ENCODE measurements at regions not wholly inside any gene's neighbourhood (a gene's known extent, or its start where the extent isn't known, plus 50 kb on each side); places are given as distances from the start of the nearest gene placed in this dataset.
"Not testable (repeated sequence)": the region's sequence is repeated elsewhere in the genome, so short reads cannot be mapped to it uniquely, and the experiment has no call there.

DNA sequence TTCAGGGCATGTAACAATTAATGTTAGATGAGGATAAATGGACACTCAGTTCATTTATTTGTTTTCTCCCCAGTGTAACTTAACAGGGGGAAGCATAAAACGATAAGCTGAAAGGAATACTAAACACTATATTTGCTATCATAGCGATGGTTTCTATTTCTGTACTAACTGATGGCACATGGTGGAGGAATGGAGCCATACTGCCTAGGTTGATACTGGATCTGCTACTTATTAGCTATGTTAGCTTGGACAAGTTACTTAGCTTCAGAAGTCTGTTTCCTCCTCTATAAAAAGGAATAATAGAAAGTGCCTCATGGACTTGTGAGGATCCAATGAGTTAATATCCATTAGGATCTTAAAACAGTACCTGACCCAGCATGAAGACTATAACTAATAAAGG is 127.5 kb downstream of the NBPF8 start:
- POLR2A ChIA-PET, ATAC-seq: not testable (repeated sequence)

GRCh38 chr1:120542940-120543339 is 128.1 kb downstream of the NBPF8 start:
- FAIRE-seq; H3K79me2 ChIP-seq (ENCODE audit: control insufficient read depth, insufficient read depth, low read length); H3K4me3 ChIP-seq; H3K4me2 ChIP-seq (ENCODE audit: insufficient read depth, low read length); in situ Hi-C loops (cut with MboI); H3K36me3 ChIP-seq (ENCODE audit: control insufficient read depth, insufficient read depth, low read length); CTCF ChIA-PET (ENCODE audit: low intra/inter-chr PET ratio); H3K27me3 ChIP-seq (ENCODE audit: control insufficient read depth in 2 of 2, insufficient read depth in 2 of 2, low read length in 2 of 2); POLR2A ChIA-PET; DNase-seq (ENCODE audit: extremely low read depth in 1 of 4, low spot score in 3 of 4); BruUV-seq (replicated peaks); H2AFZ ChIP-seq (ENCODE audit: low read depth, low read length); H3K9me3 ChIP-seq (replicated peaks; ENCODE audit: control insufficient read depth, insufficient read depth, low read depth, low read length); H3K9me1 ChIP-seq (ENCODE audit: control insufficient read depth, insufficient read depth, low read length); H3K4me1 ChIP-seq (replicated peaks in 1 of 2; ENCODE audit: control insufficient read depth in 2 of 2, insufficient read depth in 2 of 2, low read length in 2 of 2); ATAC-seq; H4K20me1 ChIP-seq (replicated peaks; ENCODE audit: control insufficient read depth, insufficient read depth, low read length); intact Hi-C loops (cut with micrococcal nuclease); H3K9ac ChIP-seq (ENCODE audit: insufficient read depth in 1 of 2, low read depth in 2 of 2, low read length in 2 of 2); H3K27ac ChIP-seq (ENCODE audit: extremely low read depth, low read depth, low read length): not testable (repeated sequence)
- WGBS (ENCODE audit: insufficient coverage, low coverage, missing lambda C conversion rate): no CpG with 5 or more reads among the region's 2 CpGs

More for the DNA sequence above, 127.5 kb downstream of the NBPF8 start:
- H3K9ac ChIP-seq (ENCODE audit: insufficient read depth in 1 of 2, low read depth in 2 of 2, low read length in 2 of 2); H3K4me2 ChIP-seq (ENCODE audit: insufficient read depth, low read length); CTCF ChIA-PET (ENCODE audit: low intra/inter-chr PET ratio); in situ Hi-C loops (cut with MboI); H3K9me3 ChIP-seq (replicated peaks; ENCODE audit: control insufficient read depth, insufficient read depth, low read depth, low read length); H3K9me1 ChIP-seq (ENCODE audit: control insufficient read depth, insufficient read depth, low read length); FAIRE-seq; H3K36me3 ChIP-seq (ENCODE audit: control insufficient read depth, insufficient read depth, low read length); DNase-seq (ENCODE audit: extremely low read depth in 1 of 4, low spot score in 3 of 4); H3K27me3 ChIP-seq (ENCODE audit: control insufficient read depth in 2 of 2, insufficient read depth in 2 of 2, low read length in 2 of 2); H3K4me3 ChIP-seq; BruUV-seq (replicated peaks); intact Hi-C loops (cut with micrococcal nuclease); H4K20me1 ChIP-seq (replicated peaks; ENCODE audit: control insufficient read depth, insufficient read depth, low read length); H3K27ac ChIP-seq (ENCODE audit: extremely low read depth, low read depth, low read length); H3K4me1 ChIP-seq (replicated peaks in 1 of 2; ENCODE audit: control insufficient read depth in 2 of 2, insufficient read depth in 2 of 2, low read length in 2 of 2); H3K79me2 ChIP-seq (ENCODE audit: control insufficient read depth, insufficient read depth, low read length); H2AFZ ChIP-seq (ENCODE audit: low read depth, low read length): not testable (repeated sequence)
- WGBS (ENCODE audit: insufficient coverage, low coverage, missing lambda C conversion rate): no CpG with 5 or more reads among the region's 2 CpGs

All from K562 (cell line).